NOMO-1 treated with DMSO at 0.1 percent for 48 hours (cell line): ENCODE measurements at regions not wholly inside any gene's neighbourhood (a gene's known extent, or its start where the extent isn't known, plus 50 kb on each side); places are given as distances from the start of the nearest gene placed in this dataset.

ENCODE experiments used
- DNase-seq: peaks from one replicate; lab custom pipeline; 2025; ENCODE audit not compliant: unreplicated experiment; lab: John Stamatoyannopoulos, UW

DNA sequence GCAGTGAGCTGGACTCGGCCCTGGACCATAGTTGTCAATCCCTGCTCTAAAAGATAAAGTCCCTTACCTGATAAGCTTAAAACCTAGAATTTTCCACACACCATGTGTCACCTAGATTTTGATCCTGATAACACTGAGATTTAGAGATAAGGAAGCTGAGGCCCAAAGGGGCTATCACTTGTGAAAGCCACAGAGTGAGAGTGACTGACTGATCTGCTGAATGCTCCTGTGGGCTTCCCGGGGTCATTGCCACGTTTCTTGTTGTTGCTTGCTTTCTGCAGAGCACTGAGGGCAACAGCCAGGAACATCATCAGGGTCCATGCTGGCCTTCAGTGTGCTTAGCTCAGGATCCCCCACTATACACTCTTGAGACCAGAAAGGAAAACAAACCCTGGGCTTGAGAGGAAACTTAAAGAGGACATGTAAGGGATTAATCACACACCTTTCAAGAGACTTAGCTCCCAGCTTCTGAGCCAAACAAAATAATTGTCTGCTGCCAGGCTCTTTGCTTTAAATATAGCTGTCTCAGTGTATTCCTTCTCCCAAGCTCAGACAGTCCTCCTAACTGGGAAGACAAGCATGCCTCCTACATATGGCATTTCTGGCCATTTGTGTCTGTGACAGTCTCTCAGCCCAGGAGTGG, 82.6 kb upstream of the ARHGAP5 start:
- no peak for DNase-seq

DNA sequence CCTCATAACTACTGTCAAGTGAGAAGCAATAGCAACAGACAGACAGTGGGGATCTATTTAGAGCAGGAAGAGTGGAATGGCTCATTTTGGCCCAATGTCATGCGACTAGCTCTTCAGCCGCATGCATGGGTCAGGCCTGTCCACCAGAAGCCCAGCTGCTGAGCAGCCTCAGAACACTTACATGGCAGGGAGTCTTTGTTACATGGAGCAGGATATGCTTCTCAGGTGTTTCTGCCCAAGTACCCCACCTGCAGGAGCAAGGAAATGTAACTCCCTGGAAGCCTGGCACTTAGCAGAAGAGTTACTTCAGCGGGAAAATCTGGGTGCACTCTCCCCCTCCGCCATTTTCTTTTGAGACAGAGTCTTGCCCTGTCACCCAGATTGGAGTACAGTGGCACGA, 73.5 kb upstream of the ARHGAP5 start:
- no peak for DNase-seq

DNA sequence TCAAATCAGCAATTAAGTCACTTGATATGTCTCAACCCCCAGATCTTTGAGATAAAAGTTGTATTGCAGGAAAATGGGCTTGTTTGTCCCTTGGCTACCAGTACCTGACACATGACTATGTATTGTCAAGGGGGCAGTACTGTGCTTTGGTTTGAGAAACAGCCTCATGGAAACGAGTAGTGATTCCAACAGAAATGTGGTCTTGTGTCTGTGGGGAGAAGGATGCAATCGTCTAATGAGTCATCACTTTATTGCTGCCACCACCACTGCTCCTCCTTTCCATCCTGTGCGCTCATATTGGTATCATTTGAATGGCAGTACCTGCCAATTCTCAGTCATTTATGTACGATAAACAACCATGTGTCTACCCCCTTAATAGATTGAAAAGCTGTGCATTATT, 72.8 kb upstream of the ARHGAP5 start:
- no peak for DNase-seq

DNA sequence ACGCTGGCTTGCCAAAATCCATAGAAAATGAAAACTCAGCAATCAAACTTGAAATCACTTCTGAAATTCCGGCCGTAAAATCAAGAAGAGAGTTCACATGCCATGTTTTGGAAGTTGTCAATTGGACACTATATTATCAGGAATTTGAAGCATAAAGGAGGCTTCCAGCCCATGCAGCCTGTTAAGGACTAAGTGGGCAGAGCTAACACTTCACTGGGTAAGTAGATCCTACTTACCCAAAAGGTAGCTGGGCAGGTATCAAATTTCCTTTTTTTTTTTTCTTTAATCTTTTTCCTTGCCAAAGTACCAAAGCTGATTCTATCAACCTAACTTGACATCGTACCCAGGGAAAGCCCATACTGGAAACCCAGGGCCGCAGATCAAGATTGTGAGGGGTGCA, 71.5 kb upstream of the ARHGAP5 start:
- no peak for DNase-seq

DNA sequence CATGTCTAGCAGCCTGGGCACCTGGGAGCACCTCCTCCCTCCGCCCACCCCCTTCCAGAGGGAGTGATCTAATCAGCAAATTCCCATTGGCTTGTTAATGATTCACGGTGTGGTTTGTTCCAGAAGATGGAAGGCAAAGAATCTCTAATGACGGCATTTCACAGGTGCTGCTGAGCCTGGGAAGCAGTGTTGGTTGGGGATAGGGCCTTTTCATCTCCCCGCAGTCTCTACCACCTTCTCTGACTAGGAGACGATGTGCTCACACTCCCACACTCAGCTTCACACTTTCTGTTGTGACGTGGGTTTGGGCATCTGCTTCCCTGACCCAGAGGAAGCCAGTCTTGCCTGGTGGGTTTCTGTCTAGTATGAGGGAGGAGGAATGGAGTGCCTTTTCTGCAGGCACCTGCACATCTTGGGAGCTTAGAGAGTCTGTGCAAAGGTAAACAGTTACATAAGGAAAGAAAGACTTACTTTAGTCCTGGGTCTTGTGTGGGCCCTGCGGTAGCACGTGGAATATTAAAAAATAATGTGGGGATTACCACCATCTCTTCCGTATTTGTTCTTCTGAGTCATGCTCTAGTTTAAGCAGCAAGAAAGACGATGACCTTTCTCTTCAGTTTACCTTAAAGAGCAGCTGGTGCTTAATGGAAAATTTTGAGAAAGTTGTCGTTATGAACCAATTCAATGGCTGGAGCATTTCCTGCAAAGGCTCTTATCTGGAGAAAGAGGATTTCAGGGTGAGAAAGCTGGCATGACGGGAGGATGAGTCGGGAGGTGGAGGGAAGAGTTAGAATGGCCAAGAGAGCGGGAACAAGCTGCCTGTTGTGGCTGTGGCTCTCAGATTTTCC, 70.6 kb upstream of the ARHGAP5 start:
- no peak for DNase-seq

DNA sequence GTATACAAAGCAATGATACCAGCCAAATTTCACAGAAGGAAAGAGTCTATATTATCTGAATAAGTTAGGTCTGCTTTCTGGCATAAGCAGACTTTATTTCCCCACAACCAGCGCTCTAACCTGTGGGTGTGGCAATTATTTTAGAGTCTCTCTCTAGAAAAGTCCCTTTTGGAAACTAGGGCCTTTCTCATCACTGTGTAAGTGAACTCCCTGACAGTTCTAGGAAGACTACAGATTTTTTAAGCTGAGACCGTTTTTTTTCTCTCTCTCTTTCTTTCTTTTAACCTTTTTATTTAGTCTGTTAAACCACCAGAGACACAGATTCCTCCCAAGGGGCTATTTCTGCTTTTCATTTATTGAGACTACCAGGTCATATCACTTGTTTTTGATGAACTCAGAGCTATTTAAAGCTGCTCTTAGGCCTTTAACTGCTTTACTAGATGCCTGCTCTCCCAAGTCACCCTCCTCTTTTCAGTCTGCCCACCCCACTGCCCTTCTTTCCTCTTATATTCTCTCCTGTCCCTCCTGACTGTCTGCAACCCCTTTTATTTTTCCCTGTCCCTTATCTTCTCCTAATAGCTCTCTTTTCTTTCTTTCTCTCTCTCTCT, 69.2 kb upstream of the ARHGAP5 start:
- DNase-seq, result no peak

- DNase-seq, result no peak
These were observed 68.4 kb upstream of the ARHGAP5 start for GRCh38 chr14:32008602-32009193.

- no peak for DNase-seq
These were observed 67.7 kb upstream of the ARHGAP5 start for GRCh38 chr14:32009221-32009975.

DNA sequence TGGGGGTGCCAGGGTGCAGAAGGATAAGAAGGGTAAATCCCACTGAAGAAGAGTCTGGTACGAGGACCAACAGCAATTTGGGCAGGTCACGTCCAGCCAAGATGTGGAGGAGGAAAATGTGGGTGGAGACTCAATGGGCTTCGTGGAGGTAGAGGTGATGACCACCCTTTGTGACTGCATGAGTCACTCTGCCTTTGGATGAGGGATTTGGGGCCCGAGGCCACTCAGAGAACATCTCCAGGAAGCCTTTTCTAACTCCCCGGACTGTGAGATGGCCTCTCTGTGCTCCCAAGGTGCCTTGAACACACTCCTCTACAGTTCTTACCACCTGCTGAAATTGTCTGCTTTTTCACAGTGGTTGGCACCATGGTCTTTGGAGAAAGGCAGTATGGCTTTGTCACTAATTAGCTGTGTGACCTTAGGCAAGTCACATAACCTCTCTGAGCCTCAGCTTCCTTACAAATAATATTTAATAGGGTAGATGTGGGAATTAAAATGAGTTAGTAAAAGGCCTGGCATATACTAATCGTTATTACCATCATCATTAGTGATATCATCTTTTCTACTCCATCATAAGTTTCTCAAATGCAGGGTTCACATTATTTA, 67.0 kb upstream of the ARHGAP5 start:
- DNase-seq, result no peak

GRCh38 chr14:32010604-32011125, 66.4 kb upstream of the ARHGAP5 start:
- DNase-seq, result no peak

DNA sequence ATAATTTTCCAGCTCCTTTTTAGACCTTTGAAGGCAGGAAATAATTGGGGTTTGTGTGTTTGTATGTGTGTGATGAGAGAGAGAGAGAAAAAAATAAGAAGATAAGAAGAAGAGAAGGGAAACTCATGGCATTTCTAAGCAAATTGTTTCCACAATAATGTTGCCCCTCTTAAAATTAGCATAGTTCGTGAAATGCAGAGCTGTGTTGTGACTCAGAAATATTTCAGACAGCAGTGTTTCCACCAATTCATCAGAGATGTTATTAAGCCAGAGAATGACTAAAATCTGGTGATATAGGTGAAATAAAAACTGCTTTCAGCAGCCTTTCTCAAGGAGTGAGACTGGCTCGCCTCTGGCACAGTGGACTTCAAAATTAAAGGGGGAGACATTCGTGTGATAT, 65.9 kb upstream of the ARHGAP5 start:
- DNase-seq, result no peak

DNA sequence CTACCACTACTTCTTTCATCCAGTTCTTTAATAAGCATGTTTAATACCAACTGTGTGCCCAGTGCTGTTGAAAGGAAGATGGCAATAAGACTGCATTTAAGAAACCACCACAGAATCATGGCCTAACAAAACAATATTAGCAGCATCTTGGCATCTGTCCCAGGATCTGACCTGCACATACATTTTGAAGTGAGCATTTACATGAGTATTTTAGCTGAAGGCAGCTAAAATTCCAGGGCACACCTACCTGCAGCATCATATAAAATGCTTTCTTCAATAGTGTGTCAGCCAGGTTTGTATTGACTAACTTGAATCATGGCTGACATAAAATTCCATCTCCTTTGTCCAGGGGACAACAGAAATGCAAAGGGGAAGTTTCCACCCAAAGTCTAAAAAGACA, 65.0 kb upstream of the ARHGAP5 start:
- DNase-seq, result no peak

GRCh38 chr14:32012571-32012970, 64.5 kb upstream of the ARHGAP5 start:
- no peak for DNase-seq

DNA sequence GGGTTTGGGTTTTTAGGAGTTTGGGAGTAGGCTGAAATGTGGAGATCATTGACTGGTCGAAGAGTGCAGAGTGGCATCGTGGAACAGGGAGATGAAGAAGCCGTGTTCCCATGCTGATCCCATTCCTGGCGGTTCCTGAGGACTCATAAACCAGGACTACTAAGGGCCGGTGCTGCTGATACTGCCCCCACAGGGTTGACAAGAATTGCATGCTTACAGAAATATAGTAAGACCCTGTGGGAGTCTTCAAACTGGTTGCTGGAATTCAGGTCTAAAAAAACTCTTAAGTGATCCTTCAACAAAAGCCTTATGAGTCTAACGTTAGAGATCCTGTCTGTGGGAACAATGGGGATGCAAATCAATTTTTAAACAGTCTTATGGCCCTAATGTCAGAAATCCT, 64.0 kb upstream of the ARHGAP5 start:
- DNase-seq, result no peak

DNA sequence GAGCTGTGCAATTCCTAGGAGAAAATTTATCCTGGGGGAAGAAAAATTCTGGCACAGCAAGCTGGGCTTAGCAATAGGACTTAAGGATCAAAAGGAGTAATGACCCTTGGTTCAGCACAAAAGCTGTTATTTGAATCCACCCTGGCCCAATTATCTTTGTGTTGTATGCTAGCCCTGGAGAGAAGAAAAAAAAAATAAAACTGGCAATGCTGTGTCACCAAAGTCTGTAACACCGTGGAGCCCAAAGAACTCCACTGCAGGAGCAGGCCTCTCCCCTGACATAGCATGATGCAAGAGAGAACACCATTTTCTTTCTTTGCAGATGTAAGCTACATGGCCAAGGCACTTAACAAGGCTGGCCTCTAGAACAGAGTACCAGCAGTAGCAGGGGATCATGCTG, 63.0 kb upstream of the ARHGAP5 start:
- no peak for DNase-seq

- no peak for DNase-seq
These were observed 62.6 kb upstream of the ARHGAP5 start for GRCh38 chr14:32014498-32014897.

- no peak for DNase-seq
These were observed 61.9 kb upstream of the ARHGAP5 start for GRCh38 chr14:32015166-32015565.

GRCh38 chr14:32017587-32017986, 59.5 kb upstream of the ARHGAP5 start:
- no peak for DNase-seq

DNA sequence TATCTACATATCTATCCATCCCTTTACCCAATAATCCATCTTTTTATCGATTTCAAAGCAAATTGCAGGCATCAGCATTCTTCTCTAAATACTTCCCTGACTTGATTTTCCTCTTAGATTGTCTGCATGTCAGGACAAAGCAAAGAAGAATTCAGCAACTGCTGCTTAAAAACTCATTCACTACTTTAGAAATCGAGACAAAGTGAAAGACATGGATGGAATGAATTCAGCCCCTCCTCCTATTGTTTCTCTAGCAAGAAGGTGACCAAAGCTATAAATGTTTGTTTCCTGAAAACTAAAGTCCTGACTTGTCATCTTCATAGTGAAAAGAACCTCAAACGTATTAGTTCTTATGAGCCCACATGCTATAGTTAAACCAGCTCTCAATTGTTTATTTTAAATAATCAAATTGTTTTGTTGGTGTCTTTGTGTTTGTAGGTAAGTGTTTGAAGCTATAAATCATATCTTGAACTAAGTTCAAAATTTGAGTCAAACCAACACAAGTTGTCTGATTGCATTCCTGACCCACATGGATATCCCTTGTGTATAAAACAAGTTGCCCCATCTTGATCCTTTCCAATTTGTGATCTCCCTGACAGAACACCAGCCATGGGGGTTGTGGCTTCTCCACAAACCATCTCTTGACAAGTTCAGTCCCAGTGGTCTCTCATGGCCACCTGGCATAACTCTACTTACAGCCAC, 58.6 kb upstream of the ARHGAP5 start:
- DNase-seq, result no peak

GRCh38 chr14:32019276-32019675, 57.8 kb upstream of the ARHGAP5 start:
- DNase-seq, result no peak
